ENCODE measurements at regions not wholly inside any gene's neighbourhood (a gene's known extent, or its start where the extent isn't known, plus 50 kb on each side); places are given as distances from the start of the nearest gene placed in this dataset.

- no peak for TF ChIP-seq STAT5B (CRISPR knock-in tag; IDR thresholded peaks at IDR 0.05)
- 0 out of 2 replicates have a peak, but pooled peaks have one; percentile 46 for TF ChIP-seq LCOR (CRISPR knock-in tag; IDR thresholded peaks at IDR 0.05)
- no peak for TF ChIP-seq XRCC5 (IDR thresholded peaks at IDR 0.05; ENCODE audit: low read depth, low read length)
- TF ChIP-seq MTF1 (CRISPR knock-in tag; IDR thresholded peaks at IDR 0.05; ENCODE audit: borderline replicate concordance), result no peak
- TF ChIP-seq CREB1 (IDR thresholded peaks at IDR 0.05), result no peak
- peak; percentile 39 for TF ChIP-seq CREB1 (CRISPR knock-in tag; IDR thresholded peaks at IDR 0.05)
- peak; percentile 49 for TF ChIP-seq HMGN3 (IDR thresholded peaks at IDR 0.05; ENCODE audit: borderline replicate concordance, extremely low read depth, insufficient read length, low read depth, low read length)
- TF ChIP-seq ZNF639 (CRISPR knock-in tag; conservative IDR thresholded peaks at IDR 0.05 in 1 of 2, IDR thresholded peaks at IDR 0.05 in 1 of 2), result 0 out of 4 replicates have a peak, but pooled peaks of 1 of the 2 experiments have one; percentile 42
- TF ChIP-seq ZNF696 (CRISPR knock-in tag; conservative IDR thresholded peaks at IDR 0.05), result no peak
- TF ChIP-seq L3MBTL2 (IDR thresholded peaks at IDR 0.05), result peak; percentile 85
- no peak for TF ChIP-seq ZNF644 (tag; IDR thresholded peaks at IDR 0.05; ENCODE audit: low read depth)
- TF ChIP-seq, protein P1, sequence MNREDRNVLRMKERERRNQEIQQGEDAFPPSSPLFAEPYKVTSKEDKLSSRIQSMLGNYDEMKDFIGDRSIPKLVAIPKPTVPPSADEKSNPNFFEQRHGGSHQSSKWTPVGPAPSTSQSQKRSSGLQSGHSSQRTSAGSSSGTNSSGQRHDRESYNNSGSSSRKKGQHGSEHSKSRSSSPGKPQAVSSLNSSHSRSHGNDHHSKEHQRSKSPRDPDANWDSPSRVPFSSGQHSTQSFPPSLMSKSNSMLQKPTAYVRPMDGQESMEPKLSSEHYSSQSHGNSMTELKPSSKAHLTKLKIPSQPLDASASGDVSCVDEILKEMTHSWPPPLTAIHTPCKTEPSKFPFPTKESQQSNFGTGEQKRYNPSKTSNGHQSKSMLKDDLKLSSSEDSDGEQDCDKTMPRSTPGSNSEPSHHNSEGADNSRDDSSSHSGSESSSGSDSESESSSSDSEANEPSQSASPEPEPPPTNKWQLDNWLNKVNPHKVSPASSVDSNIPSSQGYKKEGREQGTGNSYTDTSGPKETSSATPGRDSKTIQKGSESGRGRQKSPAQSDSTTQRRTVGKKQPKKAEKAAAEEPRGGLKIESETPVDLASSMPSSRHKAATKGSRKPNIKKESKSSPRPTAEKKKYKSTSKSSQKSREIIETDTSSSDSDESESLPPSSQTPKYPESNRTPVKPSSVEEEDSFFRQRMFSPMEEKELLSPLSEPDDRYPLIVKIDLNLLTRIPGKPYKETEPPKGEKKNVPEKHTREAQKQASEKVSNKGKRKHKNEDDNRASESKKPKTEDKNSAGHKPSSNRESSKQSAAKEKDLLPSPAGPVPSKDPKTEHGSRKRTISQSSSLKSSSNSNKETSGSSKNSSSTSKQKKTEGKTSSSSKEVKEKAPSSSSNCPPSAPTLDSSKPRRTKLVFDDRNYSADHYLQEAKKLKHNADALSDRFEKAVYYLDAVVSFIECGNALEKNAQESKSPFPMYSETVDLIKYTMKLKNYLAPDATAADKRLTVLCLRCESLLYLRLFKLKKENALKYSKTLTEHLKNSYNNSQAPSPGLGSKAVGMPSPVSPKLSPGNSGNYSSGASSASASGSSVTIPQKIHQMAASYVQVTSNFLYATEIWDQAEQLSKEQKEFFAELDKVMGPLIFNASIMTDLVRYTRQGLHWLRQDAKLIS (CRISPR knock-in tag; IDR thresholded peaks at IDR 0.05), result 0 out of 2 replicates have a peak, but pooled peaks have one; percentile 40
- TF ChIP-seq NBN (IDR thresholded peaks at IDR 0.05; ENCODE audit: low read depth), result 0 out of 2 replicates have a peak, but pooled peaks have one; percentile 39
- TF ChIP-seq, protein P2, sequence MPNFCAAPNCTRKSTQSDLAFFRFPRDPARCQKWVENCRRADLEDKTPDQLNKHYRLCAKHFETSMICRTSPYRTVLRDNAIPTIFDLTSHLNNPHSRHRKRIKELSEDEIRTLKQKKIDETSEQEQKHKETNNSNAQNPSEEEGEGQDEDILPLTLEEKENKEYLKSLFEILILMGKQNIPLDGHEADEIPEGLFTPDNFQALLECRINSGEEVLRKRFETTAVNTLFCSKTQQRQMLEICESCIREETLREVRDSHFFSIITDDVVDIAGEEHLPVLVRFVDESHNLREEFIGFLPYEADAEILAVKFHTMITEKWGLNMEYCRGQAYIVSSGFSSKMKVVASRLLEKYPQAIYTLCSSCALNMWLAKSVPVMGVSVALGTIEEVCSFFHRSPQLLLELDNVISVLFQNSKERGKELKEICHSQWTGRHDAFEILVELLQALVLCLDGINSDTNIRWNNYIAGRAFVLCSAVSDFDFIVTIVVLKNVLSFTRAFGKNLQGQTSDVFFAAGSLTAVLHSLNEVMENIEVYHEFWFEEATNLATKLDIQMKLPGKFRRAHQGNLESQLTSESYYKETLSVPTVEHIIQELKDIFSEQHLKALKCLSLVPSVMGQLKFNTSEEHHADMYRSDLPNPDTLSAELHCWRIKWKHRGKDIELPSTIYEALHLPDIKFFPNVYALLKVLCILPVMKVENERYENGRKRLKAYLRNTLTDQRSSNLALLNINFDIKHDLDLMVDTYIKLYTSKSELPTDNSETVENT (CRISPR knock-in tag; IDR thresholded peaks at IDR 0.05), result no peak
- no peak for TF ChIP-seq RFX7 (CRISPR knock-in tag; IDR thresholded peaks at IDR 0.05)
- TF ChIP-seq, protein P3, sequence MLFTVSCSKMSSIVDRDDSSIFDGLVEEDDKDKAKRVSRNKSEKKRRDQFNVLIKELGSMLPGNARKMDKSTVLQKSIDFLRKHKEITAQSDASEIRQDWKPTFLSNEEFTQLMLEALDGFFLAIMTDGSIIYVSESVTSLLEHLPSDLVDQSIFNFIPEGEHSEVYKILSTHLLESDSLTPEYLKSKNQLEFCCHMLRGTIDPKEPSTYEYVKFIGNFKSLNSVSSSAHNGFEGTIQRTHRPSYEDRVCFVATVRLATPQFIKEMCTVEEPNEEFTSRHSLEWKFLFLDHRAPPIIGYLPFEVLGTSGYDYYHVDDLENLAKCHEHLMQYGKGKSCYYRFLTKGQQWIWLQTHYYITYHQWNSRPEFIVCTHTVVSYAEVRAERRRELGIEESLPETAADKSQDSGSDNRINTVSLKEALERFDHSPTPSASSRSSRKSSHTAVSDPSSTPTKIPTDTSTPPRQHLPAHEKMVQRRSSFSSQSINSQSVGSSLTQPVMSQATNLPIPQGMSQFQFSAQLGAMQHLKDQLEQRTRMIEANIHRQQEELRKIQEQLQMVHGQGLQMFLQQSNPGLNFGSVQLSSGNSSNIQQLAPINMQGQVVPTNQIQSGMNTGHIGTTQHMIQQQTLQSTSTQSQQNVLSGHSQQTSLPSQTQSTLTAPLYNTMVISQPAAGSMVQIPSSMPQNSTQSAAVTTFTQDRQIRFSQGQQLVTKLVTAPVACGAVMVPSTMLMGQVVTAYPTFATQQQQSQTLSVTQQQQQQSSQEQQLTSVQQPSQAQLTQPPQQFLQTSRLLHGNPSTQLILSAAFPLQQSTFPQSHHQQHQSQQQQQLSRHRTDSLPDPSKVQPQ (CRISPR knock-in tag; IDR thresholded peaks at IDR 0.05; ENCODE audit: borderline replicate concordance), result no peak
Observed at GRCh38 chr2:8583400-8584173, 98.3 kb upstream of the ID2 start (continued).

Data from K562 (cell line).